ENCODE measurements at regions not wholly inside any gene's neighbourhood (a gene's known extent, or its start where the extent isn't known, plus 50 kb on each side); places are given as distances from the start of the nearest gene placed in this dataset.

GRCh38 chr12:66028390-66028789, 102.2 kb downstream of the LLPH start:
- TF ChIP-seq CTCF (IDR thresholded peaks at IDR 0.05) (no peak), POLR2A (IDR thresholded peaks at IDR 0.05) (no peak)
